IPS-20b (cell line): ENCODE measurements at regions not wholly inside any gene's neighbourhood (a gene's known extent, or its start where the extent isn't known, plus 50 kb on each side); places are given as distances from the start of the nearest gene placed in this dataset.
"Not testable (repeated sequence)": the region's sequence is repeated elsewhere in the genome, so short reads cannot be mapped to it uniquely, and the experiment has no call there.

Source experiments
- H3K27ac ChIP-seq: one replicate; pipeline ENCODE4 v1.5.1; 2013; ENCODE audit warnings: low read length
- H3K27me3 ChIP-seq: 2 replicates; pipeline ENCODE4 v1.6.1; 2013; ENCODE audit warnings: mild to moderate bottlenecking, low read length, inconsistent platforms; ENCODE audit not compliant: insufficient read depth
- H3K36me3 ChIP-seq: 2 replicates; pipeline ENCODE4 v1.6.1; 2013; ENCODE audit warnings: low read depth, mild to moderate bottlenecking, inconsistent platforms, low read length, moderate library complexity; ENCODE audit not compliant: insufficient read depth
- H3K4me1 ChIP-seq: 2 replicates; pipeline ENCODE4 v1.6.1; 2013; ENCODE audit warnings: mild to moderate bottlenecking, control low read depth, inconsistent platforms, low read length, moderate library complexity; ENCODE audit not compliant: insufficient read depth
- H3K4me3 ChIP-seq: 2 replicates; pipeline ENCODE4 v1.5.1; 2013; ENCODE audit warnings: mild to moderate bottlenecking, low read length, inconsistent platforms
- H3K9ac ChIP-seq: 2 replicates; pipeline ENCODE4 v1.6.1; 2013; ENCODE audit warnings: low read depth, mild to moderate bottlenecking, inconsistent platforms, low read length, moderate library complexity
- H3K9me3 ChIP-seq: 2 replicates; pipeline ENCODE4 v1.6.1; 2013; ENCODE audit warnings: mild to moderate bottlenecking, low read depth, low read length, inconsistent platforms; ENCODE audit not compliant: insufficient read depth

DNA sequence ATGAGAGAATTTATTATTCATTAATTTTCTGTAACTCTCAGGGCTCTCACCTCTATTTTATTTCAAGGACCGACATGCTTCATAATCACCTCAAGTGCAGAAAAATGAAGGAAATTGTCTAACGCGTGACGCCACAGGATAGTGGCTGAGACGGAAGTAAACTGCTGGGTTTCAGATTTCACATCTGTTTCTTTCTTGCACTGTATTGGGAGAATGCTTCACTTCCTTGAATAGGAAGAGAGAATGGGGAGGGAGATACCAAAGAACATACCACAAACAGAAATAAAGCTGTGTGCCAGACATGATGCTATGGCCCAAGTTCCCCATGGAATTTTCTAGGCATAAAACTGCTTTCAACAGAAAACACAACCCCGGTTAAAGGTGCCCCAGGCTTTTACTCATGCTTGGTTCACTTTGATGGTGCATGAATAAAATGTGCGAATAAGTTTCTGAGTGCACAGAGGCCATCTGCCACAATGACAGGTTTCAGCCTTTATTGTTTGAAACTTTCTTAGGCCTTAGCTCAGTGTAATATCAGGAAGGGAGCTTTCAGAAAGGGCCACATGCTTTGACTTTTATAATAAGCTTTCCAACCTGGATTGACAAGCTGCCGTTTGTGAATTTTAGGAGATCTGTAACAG, 1116.4 kb downstream of the SOCS6 start:
- H3K4me3 ChIP-seq: no peak overlapping the region
- H3K9ac ChIP-seq: no peak overlapping the region

DNA sequence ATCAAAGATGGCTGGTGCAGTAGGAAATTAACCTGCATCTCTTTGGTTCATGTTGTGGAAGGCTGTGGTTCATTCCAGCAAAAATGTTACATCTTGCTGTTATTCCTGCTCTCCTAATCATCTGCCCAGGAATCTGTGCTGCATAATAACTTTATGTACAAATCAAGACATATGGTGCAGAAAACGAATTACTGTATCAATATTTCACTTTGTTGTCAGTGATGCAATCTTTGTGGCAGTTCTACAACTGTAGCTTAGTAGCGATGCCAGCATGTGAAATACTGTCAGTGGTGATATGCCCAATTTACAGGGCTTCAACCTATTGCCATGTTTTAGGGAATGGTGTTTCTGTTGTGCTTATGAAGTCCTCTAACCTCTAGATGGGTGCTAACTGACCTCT, 1114.7 kb downstream of the SOCS6 start:
- Histone ChIP-seq H3K9me3 (no peaks in the 10 kb centered on the region), H3K9ac (no peak overlapping the region), H3K4me3 (no peak overlapping the region), H3K4me1 (peaks cover 6% of the 10 kb centered on the region; the same call in 1 of the 2 replicates), H3K27me3 (no peaks in the 10 kb centered on the region), H3K36me3 (no peaks in the 10 kb centered on the region), H3K27ac (no peak overlapping the region)

More for the DNA sequence above, 1116.4 kb downstream of the SOCS6 start:
- Histone ChIP-seq H3K36me3 (no peaks in the 10 kb centered on the region), H3K9me3 (no peaks in the 10 kb centered on the region), H3K27ac (no peak overlapping the region), H3K27me3 (no peaks in the 10 kb centered on the region), H3K4me1 (peaks cover 6% of the 10 kb centered on the region; the same call in 1 of the 2 replicates)

DNA sequence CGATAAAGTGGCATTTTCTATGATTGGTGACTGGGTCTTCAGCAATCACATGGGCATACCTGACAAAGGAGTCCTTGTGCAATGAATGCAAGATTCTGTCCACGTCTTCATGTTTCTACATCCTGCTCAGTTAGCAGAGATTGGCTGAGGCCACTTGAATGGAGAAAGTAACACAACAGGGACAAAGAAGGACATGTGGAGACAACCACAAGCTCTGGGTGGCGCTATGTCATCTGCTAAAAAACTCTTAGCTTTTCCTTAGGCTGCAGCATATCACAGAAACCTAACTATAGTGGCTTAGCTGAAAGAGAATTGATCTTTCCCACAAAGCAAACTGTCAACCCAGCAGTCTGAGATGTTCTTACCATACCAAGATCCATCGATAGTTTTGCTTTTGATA, 1109.7 kb downstream of the SOCS6 start:
- no peaks in the 10 kb centered on the region for H3K36me3 ChIP-seq
- no peaks in the 10 kb centered on the region for H3K4me1 ChIP-seq
- no peak overlapping the region for H3K9ac ChIP-seq
- no peaks in the 10 kb centered on the region for H3K9me3 ChIP-seq
- no peak overlapping the region for H3K4me3 ChIP-seq
- no peak overlapping the region for H3K27ac ChIP-seq
- H3K27me3 ChIP-seq: no peaks in the 10 kb centered on the region

DNA sequence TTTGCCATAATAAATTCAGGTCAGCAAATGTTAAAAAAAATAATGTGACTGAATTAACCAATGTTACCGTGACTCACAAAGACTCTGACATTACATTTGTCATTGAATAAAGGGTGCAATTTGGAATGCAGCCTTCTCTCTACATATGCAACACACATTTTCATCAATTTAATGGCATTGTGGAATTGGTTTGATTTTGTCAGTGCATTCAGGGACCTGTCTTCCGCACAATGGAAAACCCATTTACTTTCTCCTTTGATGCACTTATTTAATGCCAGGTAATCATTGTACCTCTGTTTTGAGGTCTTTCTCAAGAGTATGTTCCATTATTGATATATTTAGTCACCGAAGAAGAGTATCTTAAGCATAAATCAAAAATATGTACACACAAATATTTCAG, 1099.3 kb downstream of the SOCS6 start:
- Histone ChIP-seq H3K27ac (no peak overlapping the region), H3K36me3 (no peaks in the 10 kb centered on the region), H3K9ac (no peak overlapping the region), H3K4me1 (no peaks in the 10 kb centered on the region), H3K4me3 (no peak overlapping the region), H3K9me3 (no peaks in the 10 kb centered on the region), H3K27me3 (no peaks in the 10 kb centered on the region)

DNA sequence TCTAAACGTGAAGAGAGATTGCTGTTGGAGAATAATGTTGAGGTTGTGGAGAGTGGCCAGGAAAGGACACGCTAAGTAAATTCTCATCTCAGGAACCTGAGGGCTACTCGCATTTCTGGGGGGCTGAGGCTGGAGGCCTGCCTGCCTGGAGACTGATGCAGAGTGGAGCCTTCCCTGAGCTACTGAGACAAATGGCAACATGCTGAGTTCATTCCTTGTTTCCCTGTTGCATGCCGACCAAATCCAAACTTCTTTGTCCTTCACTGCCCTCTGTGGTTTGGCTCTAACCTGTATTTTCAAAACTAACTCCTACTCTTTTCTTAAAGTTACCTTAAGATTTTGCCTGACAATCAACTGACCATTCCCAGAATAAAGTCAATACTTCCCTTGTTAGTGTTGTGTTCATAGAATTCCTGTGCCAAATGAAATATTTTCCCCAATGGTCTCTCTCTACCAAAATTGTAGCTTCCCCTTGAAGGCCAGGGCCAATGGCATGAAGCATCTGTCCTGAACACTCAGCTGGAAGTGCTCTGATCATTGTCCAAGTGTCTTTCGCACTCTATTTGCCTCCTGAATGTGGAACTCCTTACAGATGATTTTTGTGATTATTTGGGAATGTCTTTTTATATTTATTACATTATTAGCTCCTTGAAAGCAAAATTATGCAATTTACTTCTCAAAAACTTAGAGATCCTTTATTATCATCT, 1085.6 kb downstream of the SOCS6 start:
- no peak overlapping the region for H3K27ac ChIP-seq
- peaks cover 7% of the 10 kb centered on the region; the same call in 1 of the 2 replicates for H3K4me1 ChIP-seq
- no peak overlapping the region for H3K4me3 ChIP-seq
- H3K27me3 ChIP-seq: no peaks in the 10 kb centered on the region
- H3K36me3 ChIP-seq: no peaks in the 10 kb centered on the region
- no peaks in the 10 kb centered on the region for H3K9me3 ChIP-seq
- no peak overlapping the region for H3K9ac ChIP-seq

DNA sequence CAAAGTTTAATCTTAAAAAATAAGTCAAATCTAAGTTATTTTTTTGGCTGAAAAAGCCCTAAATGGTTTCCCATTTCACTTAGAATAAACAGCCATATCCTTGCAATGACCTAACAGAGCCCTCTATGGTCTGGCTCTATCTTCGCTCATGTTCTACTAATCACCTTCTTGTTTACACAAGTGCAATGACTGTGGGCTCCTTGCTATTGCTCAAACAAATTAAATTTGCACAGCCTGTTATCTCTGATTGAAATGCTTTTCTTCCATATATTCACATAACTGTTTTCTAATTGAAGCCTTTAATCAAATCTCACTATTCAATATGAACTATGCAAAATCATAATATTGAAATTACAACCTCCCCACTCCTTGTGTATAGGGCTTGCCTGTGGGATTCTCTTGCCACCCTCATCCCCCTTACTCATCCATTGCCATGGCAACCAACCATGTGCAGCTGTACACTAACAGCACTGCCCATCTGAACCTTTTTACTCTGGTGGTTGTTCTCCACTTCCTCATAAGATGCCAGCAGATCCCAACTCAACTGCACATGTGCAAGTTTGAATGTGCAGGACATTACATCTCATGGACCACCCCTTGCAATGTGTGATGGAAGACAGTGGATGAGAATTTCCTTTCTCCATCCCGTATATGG, 1083.2 kb downstream of the SOCS6 start:
- Histone ChIP-seq H3K27ac (no peak overlapping the region), H3K9me3 (no peaks in the 10 kb centered on the region), H3K4me1 (peaks cover 7% of the 10 kb centered on the region; the same call in 1 of the 2 replicates), H3K9ac (no peak overlapping the region), H3K27me3 (no peaks in the 10 kb centered on the region), H3K4me3 (no peak overlapping the region), H3K36me3 (no peaks in the 10 kb centered on the region)

DNA sequence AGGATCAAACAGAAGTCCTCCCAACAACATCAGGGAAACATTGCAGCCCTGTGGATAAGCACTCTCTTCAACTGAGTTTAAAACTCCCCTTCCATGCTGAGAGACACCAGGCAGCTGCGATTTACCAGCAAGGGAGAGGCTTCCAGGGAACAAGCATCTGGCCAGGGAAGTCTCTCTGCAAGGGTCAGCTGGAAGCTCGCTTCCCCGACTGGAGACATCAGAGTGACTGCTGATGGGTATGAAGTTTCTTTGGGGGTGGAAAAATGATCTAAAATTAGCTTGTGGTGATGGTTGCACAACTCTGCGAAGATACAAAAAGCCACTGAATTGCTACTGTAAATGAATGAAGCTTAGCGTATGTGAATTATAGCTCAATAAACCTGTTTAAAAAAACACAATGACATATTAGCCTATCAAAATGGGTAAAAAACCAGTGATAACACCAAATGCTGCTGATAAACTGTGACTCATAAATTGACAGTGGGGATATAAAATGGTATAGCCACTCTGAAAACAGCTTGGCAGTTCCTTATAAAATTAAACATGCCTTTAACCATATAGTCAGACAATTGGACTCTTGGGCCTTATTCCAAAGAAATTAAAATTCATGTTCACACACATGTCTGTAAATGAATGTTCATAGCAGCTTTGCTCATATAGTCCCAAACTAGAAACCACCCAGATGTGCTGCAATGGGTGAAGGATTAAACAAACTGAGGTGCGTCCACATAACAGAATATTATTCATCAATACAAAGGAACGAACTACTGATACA, 1082.0 kb downstream of the SOCS6 start:
- Histone ChIP-seq H3K27me3 (no peaks in the 10 kb centered on the region), H3K9ac (no peak overlapping the region), H3K4me1 (peaks cover 7% of the 10 kb centered on the region; the same call in 1 of the 2 replicates), H3K27ac (no peak overlapping the region), H3K9me3 (no peaks in the 10 kb centered on the region), H3K4me3 (no peak overlapping the region), H3K36me3 (no peaks in the 10 kb centered on the region)

DNA sequence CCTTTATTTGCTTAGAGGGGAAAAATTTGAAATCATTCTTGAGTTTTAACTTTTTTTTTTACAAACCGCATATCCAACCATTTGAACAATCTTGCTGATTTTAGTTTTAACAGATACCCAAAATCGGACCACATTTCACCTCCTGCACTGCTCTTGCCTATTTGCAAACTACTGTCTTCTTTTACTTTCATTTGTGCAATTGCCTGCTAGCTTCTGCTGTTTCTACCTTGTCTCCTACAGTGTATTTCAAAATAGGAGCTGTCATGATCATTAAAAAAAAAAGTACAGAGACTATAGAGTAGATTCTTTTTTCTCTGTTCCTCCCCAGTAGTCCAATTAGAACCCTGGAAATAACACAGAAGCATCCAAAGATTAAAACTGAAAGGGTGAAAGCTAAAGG, 1081.2 kb downstream of the SOCS6 start:
- Histone ChIP-seq H3K4me1 (peaks cover 7% of the 10 kb centered on the region; the same call in 1 of the 2 replicates), H3K27me3 (no peaks in the 10 kb centered on the region), H3K9ac (no peak overlapping the region), H3K9me3 (no peaks in the 10 kb centered on the region), H3K36me3 (no peaks in the 10 kb centered on the region), H3K4me3 (no peak overlapping the region), H3K27ac (no peak overlapping the region)

DNA sequence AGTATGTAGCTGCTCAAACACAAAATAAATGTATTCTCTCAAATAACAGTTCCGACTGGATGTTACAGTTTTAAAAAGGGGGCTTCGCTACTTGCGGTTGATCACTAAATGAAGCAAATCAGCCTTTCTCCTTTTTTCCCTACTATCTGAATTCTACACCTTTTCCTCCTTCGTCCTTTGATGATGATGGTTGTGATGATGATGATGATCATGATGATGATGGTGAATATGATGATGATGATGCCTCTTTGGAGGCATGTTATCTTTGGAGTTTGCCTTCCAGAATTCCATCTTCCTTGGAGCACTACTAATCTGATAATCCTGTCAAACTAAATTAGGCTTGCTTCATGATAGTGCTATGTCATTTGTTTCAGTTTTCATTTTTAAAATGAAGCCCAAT, 1073.3 kb downstream of the SOCS6 start:
- H3K36me3 ChIP-seq: no peaks in the 10 kb centered on the region

DNA sequence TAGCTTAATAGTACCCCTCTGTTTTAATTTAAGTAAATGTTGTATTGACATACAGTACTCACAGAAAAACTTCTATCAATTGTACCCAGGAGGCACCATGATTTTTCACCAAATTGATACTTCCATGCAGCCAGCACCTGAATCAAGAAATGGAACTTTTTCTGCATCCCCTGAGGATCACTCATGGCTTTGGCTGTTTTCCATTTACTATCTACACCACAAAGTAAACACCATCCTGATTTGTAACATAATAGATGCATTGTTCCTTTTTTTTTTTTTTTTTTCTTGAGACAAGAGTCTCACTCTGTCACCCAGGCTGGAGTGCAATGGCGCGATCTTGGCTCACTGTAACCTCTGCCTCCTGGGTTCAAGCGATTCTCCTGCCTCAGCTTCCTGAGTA, 1066.8 kb downstream of the SOCS6 start:
- not testable (repeated sequence) for H3K27ac ChIP-seq, H3K27me3 ChIP-seq, H3K4me3 ChIP-seq, H3K4me1 ChIP-seq, H3K36me3 ChIP-seq, H3K9me3 ChIP-seq, H3K9ac ChIP-seq

More for the DNA sequence above, 1073.3 kb downstream of the SOCS6 start:
- no peak overlapping the region for H3K9ac ChIP-seq
- no peak overlapping the region for H3K4me3 ChIP-seq
- no peaks in the 10 kb centered on the region for H3K9me3 ChIP-seq
- no peaks in the 10 kb centered on the region for H3K4me1 ChIP-seq
- H3K27me3 ChIP-seq: no peaks in the 10 kb centered on the region
- H3K27ac ChIP-seq: no peak overlapping the region

DNA sequence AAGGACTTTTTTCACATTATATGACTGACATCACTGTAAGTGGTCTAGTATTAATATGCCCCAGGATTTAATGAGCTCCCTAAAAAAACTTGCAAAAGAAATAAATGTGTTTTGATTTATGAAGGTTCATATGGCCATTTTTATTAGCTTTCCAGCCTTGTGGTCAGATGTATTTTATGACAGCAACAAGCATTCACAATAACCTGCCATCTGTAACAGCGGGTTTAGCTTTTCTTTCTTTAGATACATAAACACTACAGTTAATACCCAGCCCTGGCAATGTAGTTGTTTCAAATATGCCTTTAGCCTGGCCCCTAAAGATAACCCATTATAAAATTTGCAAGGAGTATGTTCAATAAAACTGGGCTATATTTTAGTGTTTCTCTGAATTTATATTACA, 1063.8 kb downstream of the SOCS6 start:
- H3K9me3 ChIP-seq: no peaks in the 10 kb centered on the region
- no peaks in the 10 kb centered on the region for H3K4me1 ChIP-seq
- no peaks in the 10 kb centered on the region for H3K27me3 ChIP-seq
- no peaks in the 10 kb centered on the region for H3K36me3 ChIP-seq
- H3K4me3 ChIP-seq: no peak overlapping the region
- H3K27ac ChIP-seq: no peak overlapping the region
- no peak overlapping the region for H3K9ac ChIP-seq
